Liver (tissue), 8 donors: ENCODE measurements at regions not wholly inside any gene's neighbourhood (a gene's known extent, or its start where the extent isn't known, plus 50 kb on each side); places are given as distances from the start of the nearest gene placed in this dataset.

Source experiments
- DNase-seq: peaks from one replicate; pipeline ENCODE4 v3.0.0-alpha.2; 2017; ENCODE audit warnings: low spot score
- H3K27ac ChIP-seq, 2 donors: one replicate each; pipeline ENCODE4 v1.7.0; 2013; ENCODE audit warnings: inconsistent platforms in 2 of 2, low read length in 2 of 2, control low read depth in 1 of 2, low read depth in 1 of 2, mild to moderate bottlenecking in 1 of 2
- H3K27me3 ChIP-seq, 4 donors: one replicate each; pipeline versions ENCODE4 v1.6.1 to v1.7.0; 2013; ENCODE audit warnings: low read length in 3 of 4, inconsistent platforms in 1 of 4, mild to moderate bottlenecking in 1 of 4, moderate library complexity in 1 of 4; ENCODE audit not compliant: control insufficient read depth in 4 of 4, insufficient read depth in 4 of 4
- H3K36me3 ChIP-seq, 4 donors: one replicate each; pipeline versions ENCODE4 v1.6.1 to v1.7.0; 2013; ENCODE audit warnings: low read length in 3 of 4, mild to moderate bottlenecking in 3 of 4, low read depth in 1 of 4, moderate library complexity in 1 of 4; ENCODE audit not compliant: control insufficient read depth in 4 of 4, insufficient read depth in 3 of 4
- H3K4me1 ChIP-seq, 4 donors: one replicate each; pipeline versions ENCODE4 v1.6.1 to v1.7.0; 2013; ENCODE audit warnings: low read length in 3 of 4, mild to moderate bottlenecking in 3 of 4, moderate library complexity in 1 of 4; ENCODE audit not compliant: control insufficient read depth in 4 of 4, insufficient read depth in 4 of 4
- H3K4me3 ChIP-seq, 3 donors: one replicate each; pipeline versions ENCODE4 v1.6.1 to v1.7.0; 2013; ENCODE audit warnings: low read length in 3 of 3, control low read depth in 1 of 3, low read depth in 1 of 3, mild to moderate bottlenecking in 1 of 3
- H3K9ac ChIP-seq, 2 donors: one replicate each; pipeline ENCODE4 v1.7.0; 2013; ENCODE audit warnings: low read length in 2 of 2, mild to moderate bottlenecking in 2 of 2, moderate library complexity in 2 of 2, control low read depth in 1 of 2, low read depth in 1 of 2
- H3K9me3 ChIP-seq, 4 donors: one replicate each; pipeline versions ENCODE4 v1.6.1 to v1.7.0; 2013; ENCODE audit warnings: low read length in 3 of 4; ENCODE audit not compliant: control insufficient read depth in 4 of 4
- ATF3 ChIP-seq: IDR thresholded peaks from 2 replicates; pipeline ENCODE4 v1.6.1; 2016; ENCODE audit warnings: antibody characterized with exemption
- CTCF ChIP-seq: fragments of 150-350 bp; IDR thresholded peaks from 2 replicates; pipeline ENCODE4 v1.5.1; 2017; ENCODE audit warnings: improper control_type of control experiment, low read depth, low read length; ENCODE audit not compliant: missing input control
- EGR1 ChIP-seq, 2 donors: IDR thresholded peaks; 2 replicates each; pipeline ENCODE4 v1.6.1; 2016 to 2018; ENCODE audit warnings: antibody characterized with exemption in 2 of 2, low read depth in 2 of 2
- FOXA2 ChIP-seq: IDR thresholded peaks from 2 replicates; pipeline ENCODE4 v1.6.1; 2016; ENCODE audit warnings: antibody characterized with exemption
- GABPA ChIP-seq, 2 donors: IDR thresholded peaks in 1 of 2; conservative IDR thresholded peaks in 1 of 2; 2 replicates each; pipeline ENCODE4 v1.6.1; 2016; ENCODE audit warnings: antibody characterized with exemption in 2 of 2, mild to moderate bottlenecking in 1 of 2, moderate library complexity in 1 of 2
- HNF4A ChIP-seq, 2 donors: conservative IDR thresholded peaks; 2 replicates each; pipeline ENCODE4 v1.6.1; 2016; ENCODE audit warnings: antibody characterized with exemption in 2 of 2, mild to moderate bottlenecking in 2 of 2
- HNF4G ChIP-seq: IDR thresholded peaks from 2 replicates; pipeline ENCODE4 v1.6.1; 2016; ENCODE audit warnings: antibody characterized with exemption
- MAX ChIP-seq: IDR thresholded peaks from 2 replicates; pipeline ENCODE4 v1.6.1; 2016; ENCODE audit warnings: antibody characterized with exemption
- RAD21 ChIP-seq, 2 donors: IDR thresholded peaks; 2 replicates each; pipeline ENCODE4 v1.6.1; 2016; ENCODE audit warnings: antibody characterized with exemption in 2 of 2, mild to moderate bottlenecking in 2 of 2
- REST ChIP-seq: IDR thresholded peaks from 2 replicates; pipeline ENCODE4 v1.6.1; 2016; ENCODE audit warnings: antibody characterized with exemption, mild to moderate bottlenecking
- TAF1 ChIP-seq: conservative IDR thresholded peaks from 2 replicates; pipeline ENCODE4 v1.6.1; 2016; ENCODE audit warnings: antibody characterized with exemption, mild to moderate bottlenecking
- YY1 ChIP-seq: IDR thresholded peaks from 2 replicates; pipeline ENCODE4 v1.6.1; 2016; ENCODE audit warnings: antibody characterized with exemption, mild to moderate bottlenecking
- ZBTB33 ChIP-seq: IDR thresholded peaks from 2 replicates; pipeline ENCODE4 v1.6.1; 2016; ENCODE audit warnings: antibody characterized with exemption
- WGBS: extraction: QIAGEN DNeasy Blood & Tissue Kit; methylation state at CpG from one replicate; pipeline ENCODE4 v1.1.7; 2013; 5-methylcytosine and 5-hydroxymethylcytosine counted together
- donor health status: healthy.
- donor health status: healthy.
- donor health status: healthy.
- donor health status: healthy.
- donor health status: healthy.

- Histone ChIP-seq H3K9ac (no peak overlapping the region), H3K36me3 (no peaks in the 10 kb centered on the region), H3K4me3 (no peak overlapping the region), H3K9me3 (no peaks in the 10 kb centered on the region), H3K27ac (no peak overlapping the region), H3K27me3 (no peaks in the 10 kb centered on the region), H3K4me1 (peaks cover 4 to 8% (median 5%) of the 10 kb centered on the region in 4 donors)
- TF ChIP-seq TAF1: no peak
- TF ChIP-seq FOXA2: no peak
- no peak for TF ChIP-seq REST
- TF ChIP-seq HNF4A (conservative IDR thresholded peaks at IDR 0.05): no peak
- TF ChIP-seq CTCF: no peak
- TF ChIP-seq ZBTB33: no peak
- DNase-seq: no peak
- whole genome bisulfite sequencing: 88% methylated on average over 14 of the region's 14 CpGs
These were observed 55.1 kb upstream of the FAM20C start for GRCh38 chr7:137094-137891.

- Histone ChIP-seq H3K9ac (no peak overlapping the region), H3K27me3 (no peaks in the 10 kb centered on the region), H3K36me3 (no peaks in the 10 kb centered on the region), H3K4me1 (peaks cover 10 to 25% (median 18%) of the 10 kb centered on the region in 4 donors), H3K4me3 (no peak overlapping the region), H3K27ac (no peak overlapping the region), H3K9me3 (no peaks in the 10 kb centered on the region)
- WGBS: 73% methylated on average over 6 of the region's 6 CpGs
- DNase-seq: no peak
- no peak for TF ChIP-seq YY1
- no peak for TF ChIP-seq CTCF
- no peak for TF ChIP-seq EGR1 (IDR thresholded peaks at IDR 0.05; ENCODE audit: low read depth in 2 of 2)
- no peak for TF ChIP-seq RAD21 (IDR thresholded peaks at IDR 0.05)
- no peak for TF ChIP-seq MAX
- no peak for TF ChIP-seq HNF4A (conservative IDR thresholded peaks at IDR 0.05)
- no peak for TF ChIP-seq HNF4G
- TF ChIP-seq GABPA (IDR thresholded peaks at IDR 0.05 in 1 of 2, conservative IDR thresholded peaks at IDR 0.05 in 1 of 2): no peak
- TF ChIP-seq ZBTB33: no peak
- TF ChIP-seq REST: no peak
- no peak for TF ChIP-seq ATF3
These were observed 53.2 kb upstream of the FAM20C start for GRCh38 chr7:139131-139530.
